HG03097 (cell line): ENCODE measurements at regions not wholly inside any gene's neighbourhood (a gene's known extent, or its start where the extent isn't known, plus 50 kb on each side); places are given as distances from the start of the nearest gene placed in this dataset.
"Not testable (repeated sequence)": the region's sequence is repeated elsewhere in the genome, so short reads cannot be mapped to it uniquely, and the experiment has no call there.

Experiments
- ATAC-seq: cut with Tn5 transposase; IDR thresholded peaks from one replicate; pipeline ENCODE4 v1.9.1; 2021; ENCODE audit not compliant: unreplicated experiment, low FRiP score

- no peak for ATAC-seq
Measured at GRCh38 chr14:82854901-82855300, 1321.2 kb upstream of the SEL1L start.

GRCh38 chr14:82855912-82856391, 1322.3 kb upstream of the SEL1L start:
- no peak for ATAC-seq

GRCh38 chr14:82861313-82861712, 1327.7 kb upstream of the SEL1L start:
- no peak for ATAC-seq

GRCh38 chr14:82872494-82872893, 1338.8 kb upstream of the SEL1L start:
- ATAC-seq: no peak

- ATAC-seq: no peak
Measured at GRCh38 chr14:82878951-82879350, 1345.3 kb upstream of the SEL1L start.

GRCh38 chr14:82879949-82880535, 1346.4 kb upstream of the SEL1L start:
- no peak for ATAC-seq

- ATAC-seq: no peak
Measured at GRCh38 chr14:82886670-82887069, 1353.0 kb upstream of the SEL1L start.

- no peak for ATAC-seq
Measured at GRCh38 chr14:82889701-82890100, 1356.0 kb upstream of the SEL1L start.

- no peak for ATAC-seq
Measured at GRCh38 chr14:82896476-82896875, 1362.8 kb upstream of the SEL1L start.

GRCh38 chr14:82897469-82898308, 1364.0 kb upstream of the SEL1L start:
- no peak for ATAC-seq

- no peak for ATAC-seq
Measured at GRCh38 chr14:82905762-82906161, 1372.1 kb upstream of the SEL1L start.

GRCh38 chr14:82911930-82912329, 1378.3 kb upstream of the SEL1L start:
- ATAC-seq: no peak

- no peak for ATAC-seq
Measured at GRCh38 chr14:82913396-82913795, 1379.7 kb upstream of the SEL1L start.

- no peak for ATAC-seq
Measured at GRCh38 chr14:82915381-82915780, 1381.7 kb upstream of the SEL1L start.

GRCh38 chr14:82935691-82936090, 1402.0 kb upstream of the SEL1L start:
- ATAC-seq: no peak

- no peak for ATAC-seq
Measured at GRCh38 chr14:82951171-82951570, 1417.5 kb upstream of the SEL1L start.

- ATAC-seq: no peak
Measured at GRCh38 chr14:82963756-82964155, 1430.1 kb upstream of the SEL1L start.

- no peak for ATAC-seq
Measured at GRCh38 chr14:82987502-82988124, 1454.0 kb upstream of the SEL1L start.

- not testable (repeated sequence) for ATAC-seq
Measured at GRCh38 chr14:82994547-82994946, 1460.9 kb upstream of the SEL1L start.

- no peak for ATAC-seq
Measured at GRCh38 chr14:82999802-83000201, 1466.1 kb upstream of the SEL1L start.

- ATAC-seq: no peak
Measured at GRCh38 chr14:83004456-83005006, 1470.9 kb upstream of the SEL1L start.
